ENCODE measurements at regions not wholly inside any gene's neighbourhood (a gene's known extent, or its start where the extent isn't known, plus 50 kb on each side); places are given as distances from the start of the nearest gene placed in this dataset.

DNA sequence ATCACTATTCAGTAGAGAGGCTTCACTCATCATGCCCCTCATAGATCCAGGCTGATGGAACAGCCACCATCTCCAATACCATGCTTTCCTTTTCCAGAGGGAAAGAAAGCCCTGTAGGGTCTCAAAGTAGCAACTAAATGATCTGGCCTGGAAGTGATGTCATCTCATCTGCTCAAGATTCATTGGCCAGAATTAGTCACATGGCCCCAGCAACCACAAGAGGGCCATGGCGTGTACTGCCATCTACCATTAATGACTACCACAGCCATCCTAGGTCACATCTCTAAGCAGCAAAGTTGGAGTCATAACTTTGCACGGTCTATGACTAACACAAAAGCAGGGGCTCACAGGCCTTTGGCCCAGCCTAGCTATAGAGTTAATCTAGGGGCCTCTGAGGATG is 194.8 kb downstream of the KIT start:
- H3K4me3 ChIP-seq (ENCODE audit: low read depth, low read length), result no peak overlapping the region
- H3K36me3 ChIP-seq (ENCODE audit: control insufficient read depth in 2 of 2, insufficient read depth in 1 of 2, low read length in 2 of 2), result no peaks in the 10 kb centered on the region
- H3K4me1 ChIP-seq (ENCODE audit: control insufficient read depth, insufficient read depth, low read length), result no peaks in the 10 kb centered on the region
- ChIA-PET POLR2A (no interaction called here), CTCF (no interaction called here)
- no peak overlapping the region for H3K27ac ChIP-seq (ENCODE audit: extremely low read depth, low read depth, low read length)
- TF ChIP-seq GLI4 (tag by site-specific recombination; IDR thresholded peaks at IDR 0.05), result no peak
- TF ChIP-seq ZNF140 (tag by site-specific recombination; IDR thresholded peaks at IDR 0.05), result no peak
- TF ChIP-seq ZNF214 (tag by site-specific recombination; IDR thresholded peaks at IDR 0.05; ENCODE audit: borderline replicate concordance), result no peak
- no peak for TF ChIP-seq ZNF416 (tag by site-specific recombination; IDR thresholded peaks at IDR 0.05)
- TF ChIP-seq ZNF654 (tag by site-specific recombination; IDR thresholded peaks at IDR 0.05; ENCODE audit: low read depth), result no peak
- no peak for TF ChIP-seq ZBTB7A (tag by site-specific recombination; IDR thresholded peaks at IDR 0.05; ENCODE audit: low read depth)
- no peak for TF ChIP-seq SETDB1 (IDR thresholded peaks at IDR 0.05; ENCODE audit: insufficient read length, low read length)
- TF ChIP-seq ZNF776 (tag by site-specific recombination; IDR thresholded peaks at IDR 0.05; ENCODE audit: borderline replicate concordance), result no peak
- TF ChIP-seq ZNF404 (tag by site-specific recombination; IDR thresholded peaks at IDR 0.05), result no peak
- no peak for TF ChIP-seq ZBTB17 (tag by site-specific recombination; IDR thresholded peaks at IDR 0.05)
- TF ChIP-seq ZNF23 (tag by site-specific recombination; IDR thresholded peaks at IDR 0.05; ENCODE audit: borderline replicate concordance), result no peak
- TF ChIP-seq, protein P1, sequence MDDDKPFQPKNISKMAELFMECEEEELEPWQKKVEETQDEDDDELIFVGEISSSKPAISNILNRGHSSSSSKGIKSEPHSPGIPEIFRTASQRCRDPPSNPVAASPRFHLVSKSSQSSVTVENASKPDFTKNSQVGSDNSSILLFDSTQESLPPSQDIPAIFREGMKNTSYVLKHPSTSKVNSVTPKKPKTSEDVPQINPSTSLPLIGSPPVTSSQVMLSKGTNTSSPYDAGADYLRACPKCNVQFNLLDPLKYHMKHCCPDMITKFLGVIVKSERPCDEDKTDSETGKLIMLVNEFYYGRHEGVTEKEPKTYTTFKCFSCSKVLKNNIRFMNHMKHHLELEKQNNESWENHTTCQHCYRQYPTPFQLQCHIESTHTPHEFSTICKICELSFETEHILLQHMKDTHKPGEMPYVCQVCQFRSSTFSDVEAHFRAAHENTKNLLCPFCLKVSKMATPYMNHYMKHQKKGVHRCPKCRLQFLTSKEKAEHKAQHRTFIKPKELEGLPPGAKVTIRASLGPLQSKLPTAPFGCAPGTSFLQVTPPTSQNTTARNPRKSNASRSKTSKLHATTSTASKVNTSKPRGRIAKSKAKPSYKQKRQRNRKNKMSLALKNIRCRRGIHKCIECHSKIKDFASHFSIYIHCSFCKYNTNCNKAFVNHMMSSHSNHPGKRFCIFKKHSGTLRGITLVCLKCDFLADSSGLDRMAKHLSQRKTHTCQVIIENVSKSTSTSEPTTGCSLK (tag by site-specific recombination; IDR thresholded peaks at IDR 0.05), result no peak
- TF ChIP-seq WT1 (tag by site-specific recombination; IDR thresholded peaks at IDR 0.05), result no peak
- TF ChIP-seq BCL11A (tag by site-specific recombination; IDR thresholded peaks at IDR 0.05; ENCODE audit: low read depth), result no peak
- no peak for TF ChIP-seq ZNF16 (tag by site-specific recombination; IDR thresholded peaks at IDR 0.05; ENCODE audit: low read depth)
- TF ChIP-seq ZNF629 (tag by site-specific recombination; IDR thresholded peaks at IDR 0.05), result no peak
- no peak for TF ChIP-seq ZNF423 (tag by site-specific recombination; IDR thresholded peaks at IDR 0.05)
- H3K9me3 ChIP-seq (ENCODE audit: control insufficient read depth, insufficient read depth, low read depth, low read length), result no peaks in the 10 kb centered on the region

DNA sequence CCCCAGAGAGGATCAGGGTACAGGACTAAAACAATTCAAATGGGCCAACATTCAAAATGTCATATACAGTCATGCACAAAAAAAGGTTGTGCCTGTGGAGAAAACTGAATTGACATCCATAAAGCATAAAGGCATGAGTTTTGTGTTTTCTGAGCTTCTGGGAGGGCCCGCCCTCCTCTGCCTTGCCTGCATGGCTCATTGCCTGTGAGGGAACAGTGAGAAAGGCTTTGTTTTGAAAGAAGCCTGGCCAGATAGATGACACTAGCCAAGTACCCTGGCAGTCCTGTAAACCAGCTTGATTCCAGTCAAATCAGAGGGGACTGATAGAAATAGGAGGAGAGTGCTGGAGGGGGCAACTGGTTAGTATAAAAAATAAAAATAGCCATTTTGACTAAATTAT is 194.3 kb downstream of the KIT start:
- H3K4me1 ChIP-seq (ENCODE audit: control insufficient read depth, insufficient read depth, low read length), result no peaks in the 10 kb centered on the region
- POLR2A ChIA-PET, result no interaction called here
- no peak for TF ChIP-seq WT1 (tag by site-specific recombination; IDR thresholded peaks at IDR 0.05)
- TF ChIP-seq ZFP3 (tag by site-specific recombination; IDR thresholded peaks at IDR 0.05; ENCODE audit: low read depth), result no peak
- TF ChIP-seq GLIS1 (tag by site-specific recombination; IDR thresholded peaks at IDR 0.05), result no peak
- no peak for TF ChIP-seq ZBTB21 (tag by site-specific recombination; IDR thresholded peaks at IDR 0.05)
- TF ChIP-seq ZNF529 (tag by site-specific recombination; IDR thresholded peaks at IDR 0.05; ENCODE audit: insufficient replicate concordance), result no peak
- no peak for TF ChIP-seq SP7 (tag by site-specific recombination; IDR thresholded peaks at IDR 0.05)
- TF ChIP-seq ZNF544 (tag by site-specific recombination; IDR thresholded peaks at IDR 0.05), result no peak
- TF ChIP-seq ZNF138 (tag by site-specific recombination; IDR thresholded peaks at IDR 0.05; ENCODE audit: borderline replicate concordance), result no peak
- TF ChIP-seq ZNF426 (tag by site-specific recombination; IDR thresholded peaks at IDR 0.05), result no peak
- no peak for TF ChIP-seq ZNF146 (tag by site-specific recombination; IDR thresholded peaks at IDR 0.05)
- TF ChIP-seq OSR2 (tag by site-specific recombination; IDR thresholded peaks at IDR 0.05), result no peak
- no peak for TF ChIP-seq ZNF585B (tag by site-specific recombination; IDR thresholded peaks at IDR 0.05)
- no peak for TF ChIP-seq RBAK (tag by site-specific recombination; IDR thresholded peaks at IDR 0.05)
- no peak overlapping the region for H3K4me3 ChIP-seq (ENCODE audit: low read depth, low read length)
- no peaks in the 10 kb centered on the region for H3K36me3 ChIP-seq (ENCODE audit: control insufficient read depth in 2 of 2, insufficient read depth in 1 of 2, low read length in 2 of 2)
- no peaks in the 10 kb centered on the region for H3K9me3 ChIP-seq (ENCODE audit: control insufficient read depth, insufficient read depth, low read depth, low read length)
- CTCF ChIA-PET, result no interaction called here
- no peak overlapping the region for H3K27ac ChIP-seq (ENCODE audit: extremely low read depth, low read depth, low read length)

All from HEK293 (cell line).